Gastroesophageal sphincter (tissue), 3 donors: ENCODE measurements at regions not wholly inside any gene's neighbourhood (a gene's known extent, or its start where the extent isn't known, plus 50 kb on each side); places are given as distances from the start of the nearest gene placed in this dataset.

Source experiments
- POLR2AphosphoS5 ChIP-seq: sonication (generic); formaldehyde crosslinking; IDR thresholded peaks from one replicate; pipeline ENCODE4 v1.6.1; 2017; ENCODE audit warnings: antibody characterized with exemption
- TF ChIP-seq, protein P1 (sequence below), 4 experiments: fragments of 200-600 bp in 2 of 4; fragments of 450-650 bp in 2 of 4; sonication (generic) in 1 of 4; IDR thresholded peaks; one replicate each; pipeline ENCODE4 v1.5.1; 2017 to 2019; ENCODE audit warnings: antibody characterized with exemption in 4 of 4, mild to moderate bottlenecking in 2 of 4, moderate library complexity in 2 of 4

DNA sequence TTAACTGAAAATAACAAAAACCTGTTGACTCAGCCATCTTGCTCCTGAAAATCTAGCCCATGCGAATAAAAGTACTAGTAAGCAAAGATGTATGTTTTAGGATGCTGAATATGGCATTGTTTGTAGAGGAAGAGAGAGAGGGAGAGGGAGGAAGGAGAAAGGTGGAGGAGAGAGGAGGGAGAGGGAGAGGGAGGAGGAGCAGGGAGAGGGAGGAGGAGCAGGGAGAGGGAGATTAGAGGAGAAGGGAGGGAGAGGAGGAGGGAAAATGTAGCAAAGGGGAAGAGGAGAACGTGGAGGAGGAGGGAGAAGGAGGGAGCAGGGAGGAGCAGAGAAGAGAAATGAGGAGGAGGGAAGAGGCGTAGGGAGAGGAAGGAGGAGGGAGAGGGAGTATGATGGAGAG is 324.5 kb upstream of the EEF2KMT start:
- TF ChIP-seq, protein P1, sequence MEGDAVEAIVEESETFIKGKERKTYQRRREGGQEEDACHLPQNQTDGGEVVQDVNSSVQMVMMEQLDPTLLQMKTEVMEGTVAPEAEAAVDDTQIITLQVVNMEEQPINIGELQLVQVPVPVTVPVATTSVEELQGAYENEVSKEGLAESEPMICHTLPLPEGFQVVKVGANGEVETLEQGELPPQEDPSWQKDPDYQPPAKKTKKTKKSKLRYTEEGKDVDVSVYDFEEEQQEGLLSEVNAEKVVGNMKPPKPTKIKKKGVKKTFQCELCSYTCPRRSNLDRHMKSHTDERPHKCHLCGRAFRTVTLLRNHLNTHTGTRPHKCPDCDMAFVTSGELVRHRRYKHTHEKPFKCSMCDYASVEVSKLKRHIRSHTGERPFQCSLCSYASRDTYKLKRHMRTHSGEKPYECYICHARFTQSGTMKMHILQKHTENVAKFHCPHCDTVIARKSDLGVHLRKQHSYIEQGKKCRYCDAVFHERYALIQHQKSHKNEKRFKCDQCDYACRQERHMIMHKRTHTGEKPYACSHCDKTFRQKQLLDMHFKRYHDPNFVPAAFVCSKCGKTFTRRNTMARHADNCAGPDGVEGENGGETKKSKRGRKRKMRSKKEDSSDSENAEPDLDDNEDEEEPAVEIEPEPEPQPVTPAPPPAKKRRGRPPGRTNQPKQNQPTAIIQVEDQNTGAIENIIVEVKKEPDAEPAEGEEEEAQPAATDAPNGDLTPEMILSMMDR (IDR thresholded peaks at IDR 0.05) = no peak
- TF ChIP-seq POLR2AphosphoS5 = no peak
